IPS-NIHi11 (cell line): ENCODE measurements at regions not wholly inside any gene's neighbourhood (a gene's known extent, or its start where the extent isn't known, plus 50 kb on each side); places are given as distances from the start of the nearest gene placed in this dataset.
"Not testable (repeated sequence)": the region's sequence is repeated elsewhere in the genome, so short reads cannot be mapped to it uniquely, and the experiment has no call there.

ENCODE experiments used
- DNase-seq: peaks from one replicate; pipeline ENCODE4 v3.0.0; 2012; ENCODE audit warnings: mixed read lengths, low spot score

DNA sequence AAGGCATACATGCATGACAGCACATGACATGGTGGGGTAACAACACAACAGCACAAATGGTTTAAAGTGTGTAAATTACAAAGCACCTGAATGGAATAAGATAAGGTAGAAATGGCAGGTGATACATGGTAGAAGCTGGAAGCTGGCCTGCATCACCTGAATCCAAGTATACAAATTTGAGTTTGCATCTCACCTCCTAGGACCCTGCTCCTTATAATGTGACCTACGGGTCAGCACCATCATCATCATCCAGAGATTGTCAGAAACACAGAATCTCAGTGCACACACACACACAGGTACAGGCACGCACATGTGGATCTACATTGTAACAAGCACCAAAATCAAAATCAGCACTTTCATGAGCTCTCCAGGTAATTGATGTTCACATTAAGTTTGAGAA, 1048.2 kb upstream of the AUTS2 start:
- DNase-seq = no peak

DNA sequence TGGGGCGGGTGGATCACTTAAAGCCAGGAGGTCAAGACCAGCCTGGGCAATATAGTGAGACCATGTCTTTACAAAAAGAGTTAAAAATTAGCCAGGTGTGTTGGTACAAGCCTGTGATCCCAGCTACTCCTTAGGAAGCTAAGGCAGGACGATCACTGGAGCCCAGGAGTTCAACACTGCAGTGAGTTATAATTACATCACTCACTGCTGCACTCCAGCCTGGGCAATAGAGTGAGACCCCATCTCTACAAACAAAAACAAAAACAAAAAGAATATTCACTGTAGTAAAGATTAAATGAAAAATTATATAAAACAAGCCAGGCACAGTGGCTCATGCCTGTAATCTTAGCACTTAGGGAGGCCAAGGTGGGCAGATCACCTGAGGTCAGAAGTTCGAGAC, 1047.6 kb upstream of the AUTS2 start:
- no peak for DNase-seq

DNA sequence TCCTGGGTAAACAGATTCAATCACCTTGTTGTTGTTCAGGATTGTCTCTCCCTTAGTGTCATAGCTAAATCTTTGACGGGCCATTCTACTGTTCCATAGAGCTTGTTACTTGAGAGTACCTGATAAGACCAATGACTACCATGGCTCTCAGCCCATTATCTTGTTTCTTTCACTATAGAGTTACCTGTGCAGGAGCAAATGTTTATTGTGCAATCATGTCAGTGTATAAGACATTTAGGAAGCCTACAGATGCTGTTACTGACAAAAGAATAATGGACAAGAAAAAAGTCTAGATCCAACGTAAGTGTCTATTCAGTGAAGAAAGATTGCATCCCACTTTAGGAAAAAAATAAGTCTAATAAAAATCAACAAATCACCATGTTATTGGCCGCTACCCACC, 1041.7 kb upstream of the AUTS2 start:
- DNase-seq = no peak

DNA sequence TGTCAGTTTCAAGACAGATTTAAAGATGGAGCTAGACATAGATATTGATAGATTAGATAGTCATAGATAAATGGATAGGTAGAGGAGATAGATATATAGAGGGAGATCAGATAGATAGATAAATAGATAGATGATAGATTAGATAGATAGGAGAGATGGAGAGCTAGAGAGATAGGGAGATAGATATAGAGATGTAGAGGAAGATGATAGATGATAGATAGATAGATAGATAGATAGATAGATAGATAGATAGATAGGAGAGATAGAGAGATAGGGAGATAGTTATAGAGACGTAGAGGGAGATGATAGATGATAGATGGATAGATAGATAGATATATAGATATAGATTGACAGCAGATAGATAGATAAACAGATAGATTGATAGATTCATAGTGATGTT, 1038.8 kb upstream of the AUTS2 start:
- no peak for DNase-seq

DNA sequence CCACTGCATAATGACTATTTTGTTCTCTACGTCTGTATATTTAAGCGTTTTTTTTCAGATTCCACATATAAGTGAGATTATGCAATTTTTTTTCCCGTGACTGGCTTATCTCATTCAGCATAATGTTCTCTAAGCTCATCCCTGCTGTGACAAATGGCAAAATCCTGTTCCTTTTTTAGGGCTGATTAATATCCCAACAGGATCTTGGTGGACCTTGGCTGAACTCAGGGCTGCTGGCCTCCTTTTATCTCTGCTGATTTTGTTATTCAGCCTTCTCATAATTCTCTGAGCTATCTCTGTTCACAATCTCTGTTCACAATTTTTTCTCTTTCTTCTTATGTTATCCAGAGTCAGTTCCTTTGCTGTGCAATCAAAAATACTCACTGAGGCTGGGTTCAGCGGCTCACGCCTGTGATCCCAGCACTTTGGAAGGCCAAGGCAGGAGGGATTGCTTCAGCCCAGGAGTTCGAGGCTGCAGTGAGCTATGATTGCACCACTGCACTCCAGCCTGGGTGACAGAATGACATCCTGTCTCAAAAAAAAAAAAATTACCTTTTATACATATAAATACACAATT, 1035.9 kb upstream of the AUTS2 start:
- no peak for DNase-seq

DNA sequence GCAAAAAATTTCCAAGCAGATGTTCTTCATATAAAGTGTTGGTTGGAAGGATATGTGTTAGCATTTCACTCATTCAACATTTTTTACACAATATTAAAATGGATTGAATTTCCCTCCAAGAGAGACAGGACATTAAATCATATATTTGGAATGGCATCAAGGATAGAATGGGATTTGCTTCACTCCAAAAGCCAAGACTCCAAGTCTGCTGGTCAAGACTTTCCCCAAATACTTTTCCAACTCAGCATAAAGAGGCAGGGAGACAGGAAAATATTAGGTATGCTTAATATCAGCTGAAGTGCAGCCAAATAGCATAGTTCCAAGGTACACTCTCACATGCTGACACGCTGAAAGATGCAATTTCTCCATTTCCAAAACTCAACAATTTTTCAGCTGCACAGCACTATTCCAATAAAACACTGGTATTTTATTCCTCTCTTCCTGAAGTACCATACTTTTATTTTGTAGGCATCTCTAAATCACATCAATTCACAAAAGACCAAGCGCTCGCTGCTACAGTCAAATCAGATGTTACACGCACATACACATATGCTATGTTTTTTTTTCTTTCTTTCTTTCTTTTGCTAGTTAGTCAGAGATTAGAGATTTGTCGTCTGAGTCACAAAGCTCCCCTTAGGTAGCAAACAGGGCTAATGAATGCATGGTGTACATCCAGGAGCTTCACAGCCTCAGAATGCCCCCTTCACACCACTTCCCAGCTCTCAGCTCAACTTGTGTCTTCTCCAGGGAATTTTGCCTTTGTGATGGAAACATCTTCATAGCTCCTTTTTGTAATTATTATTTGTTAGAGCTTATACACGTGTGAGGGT, 1033.8 kb upstream of the AUTS2 start:
- DNase-seq = no peak

DNA sequence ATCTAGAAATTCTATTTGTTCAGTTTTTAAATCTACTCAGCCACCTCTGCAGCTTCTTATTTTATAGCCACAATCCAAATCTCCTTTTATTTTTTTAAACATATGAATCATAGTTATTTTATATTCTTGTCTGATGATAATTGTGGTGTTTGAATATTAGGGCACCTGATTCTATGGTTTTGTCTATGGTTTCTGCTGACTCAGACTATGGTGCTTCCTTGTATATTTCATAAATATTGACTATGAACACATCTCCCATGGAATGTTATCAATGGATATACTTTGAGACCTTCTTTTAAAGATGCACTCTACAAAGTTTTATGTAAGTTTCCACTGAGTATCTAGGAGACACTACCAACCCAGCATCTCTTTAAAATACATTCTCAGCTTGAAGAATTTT, 1027.0 kb upstream of the AUTS2 start:
- DNase-seq = no peak

DNA sequence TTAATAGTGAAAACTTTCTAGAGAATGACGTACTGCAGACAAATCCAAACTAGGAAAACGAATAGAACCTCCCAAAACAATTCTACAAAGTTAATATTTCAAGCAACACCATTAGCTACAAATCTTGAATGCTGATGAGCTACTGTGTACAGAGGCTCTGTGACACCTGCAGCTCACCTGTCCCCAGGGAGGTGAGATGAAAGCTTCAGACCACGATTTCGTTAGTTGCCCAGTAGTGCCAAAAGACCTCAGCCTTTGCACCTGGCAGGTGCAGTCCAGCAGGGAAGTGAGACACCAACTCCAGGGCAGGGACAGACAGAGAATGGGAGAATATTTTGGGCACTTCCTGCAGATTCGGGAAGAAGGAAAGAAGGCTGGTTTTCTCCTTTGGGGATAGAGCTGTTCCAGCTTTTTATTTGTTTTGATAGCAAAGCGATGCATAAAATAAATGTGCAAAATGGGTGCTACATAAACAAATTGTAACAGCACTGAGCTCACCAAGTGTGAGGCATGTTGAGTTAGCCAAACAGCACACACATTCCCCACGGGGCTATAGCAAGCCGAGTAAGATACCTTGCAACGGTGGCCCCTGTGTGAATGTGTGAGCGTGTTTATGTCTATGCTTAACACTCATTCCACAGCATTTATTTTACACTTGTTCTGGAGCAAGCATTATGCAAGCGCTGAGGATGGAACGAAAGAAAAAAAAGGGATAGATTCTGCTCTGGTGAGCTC, 1024.8 kb upstream of the AUTS2 start:
- DNase-seq = no peak

DNA sequence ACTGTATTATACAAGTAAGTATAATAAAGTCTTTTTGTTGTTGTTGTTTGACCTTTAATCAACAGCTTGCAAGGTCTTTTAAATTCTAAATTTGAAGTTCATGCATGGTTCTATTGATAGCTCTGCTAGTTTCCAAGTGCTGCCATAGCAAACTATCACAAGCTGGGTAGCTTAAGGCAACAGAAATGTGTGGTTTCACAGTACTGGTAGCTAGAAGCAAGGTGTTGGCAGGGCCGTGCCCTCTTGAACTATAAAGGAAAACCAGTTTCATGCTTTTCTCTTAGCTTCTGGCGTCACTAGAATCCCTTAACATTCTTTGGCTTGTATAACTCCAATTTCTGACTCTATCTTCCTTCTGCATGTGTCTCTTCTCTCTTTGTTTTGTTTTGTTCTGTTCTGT, 1021.9 kb upstream of the AUTS2 start:
- no peak for DNase-seq

DNA sequence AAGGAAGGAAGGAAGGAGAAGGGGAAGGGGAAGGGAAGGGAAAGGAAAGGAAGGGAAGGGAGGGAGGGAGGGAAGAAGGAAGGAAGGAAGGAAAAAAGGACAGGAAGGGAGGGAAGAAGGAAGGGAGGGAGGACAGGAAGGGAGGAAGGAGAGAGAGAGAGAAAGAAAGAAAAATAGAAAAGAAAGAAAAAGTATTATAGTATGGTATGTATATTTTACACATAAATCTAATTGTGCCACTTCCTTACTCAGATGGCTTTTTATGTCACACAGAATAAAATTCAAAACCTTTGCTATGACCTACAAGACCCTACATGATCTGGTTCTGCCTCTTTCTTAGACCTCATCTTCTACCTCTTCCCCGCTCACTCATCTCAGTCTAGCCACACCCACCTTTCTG, 1016.9 kb upstream of the AUTS2 start:
- no peak for DNase-seq

DNA sequence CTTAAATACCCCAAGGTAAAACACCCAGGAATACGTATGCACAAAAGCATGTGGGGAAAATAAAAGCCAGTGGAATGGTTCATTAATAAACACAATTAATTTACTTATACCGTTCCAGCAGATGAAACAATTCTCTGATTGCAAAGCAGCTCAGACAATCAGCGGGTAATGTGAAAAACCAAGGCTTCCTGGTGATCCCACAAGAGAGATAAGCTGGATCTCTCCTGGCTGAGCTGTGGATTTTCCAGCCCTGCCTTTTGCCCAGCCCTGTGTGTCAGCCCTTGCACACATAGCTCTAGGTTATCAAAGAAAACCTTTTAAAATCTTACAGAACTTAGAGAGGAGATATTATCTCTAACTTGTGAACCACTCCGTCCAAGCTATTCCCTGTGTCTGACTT, 1010.7 kb upstream of the AUTS2 start:
- DNase-seq = no peak

DNA sequence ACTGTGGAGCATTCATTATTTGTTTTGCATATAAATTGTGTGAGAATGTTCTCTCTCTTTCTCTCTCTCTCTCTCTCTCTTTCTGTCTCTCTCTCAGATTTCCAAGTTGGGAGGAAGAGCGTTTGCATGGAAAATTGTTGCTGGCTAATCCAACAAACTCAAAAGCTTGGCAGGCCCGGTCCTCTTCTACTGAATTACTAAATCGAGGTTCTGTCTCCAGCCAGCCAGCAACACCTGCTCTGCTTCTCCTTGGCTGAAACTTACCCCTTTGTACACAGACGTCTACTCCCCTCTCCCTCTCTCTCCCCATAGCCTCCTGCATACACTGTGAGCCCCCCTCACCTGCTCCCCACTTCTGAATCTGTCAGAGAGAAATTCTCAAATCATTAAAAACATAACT, 996.4 kb upstream of the AUTS2 start:
- no peak for DNase-seq

DNA sequence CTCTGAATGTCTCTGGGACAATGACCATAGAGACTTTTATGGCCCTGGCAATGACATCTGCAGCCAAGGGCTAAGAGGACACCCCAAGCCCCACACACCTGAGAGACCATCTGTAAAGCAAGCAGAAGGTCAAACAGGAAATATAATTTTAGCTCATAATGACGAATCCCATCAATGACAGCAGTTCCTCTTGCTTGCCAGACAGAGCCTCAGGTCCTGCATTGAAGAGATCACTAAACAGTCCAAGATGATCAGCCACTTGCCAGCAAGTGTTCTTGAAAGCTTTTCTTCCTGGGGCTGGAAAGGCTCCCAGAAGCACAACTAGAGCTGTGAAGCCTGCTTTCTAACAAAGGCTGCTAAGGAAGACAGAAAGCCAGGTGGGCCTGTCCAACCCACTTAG, 993.7 kb upstream of the AUTS2 start:
- DNase-seq = no peak

DNA sequence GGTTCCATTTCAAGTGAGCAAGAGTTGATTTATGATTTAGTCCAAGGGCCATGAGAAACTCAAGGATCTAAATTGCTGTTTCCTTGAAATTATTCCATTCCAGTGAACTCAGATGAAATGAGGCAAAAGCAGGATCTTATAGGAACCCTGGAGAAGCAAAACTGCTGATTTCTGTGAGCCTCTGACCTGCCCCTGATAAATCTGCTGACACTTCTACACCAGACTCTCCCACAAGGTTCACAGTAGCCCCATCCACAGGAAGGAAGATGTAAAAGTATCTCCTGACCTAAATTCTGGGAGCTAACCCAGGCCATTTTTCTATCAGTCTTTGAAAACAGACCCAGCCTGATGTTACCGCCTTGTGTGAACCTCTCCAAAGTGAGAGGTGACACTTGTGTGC, 987.6 kb upstream of the AUTS2 start:
- no peak for DNase-seq

DNA sequence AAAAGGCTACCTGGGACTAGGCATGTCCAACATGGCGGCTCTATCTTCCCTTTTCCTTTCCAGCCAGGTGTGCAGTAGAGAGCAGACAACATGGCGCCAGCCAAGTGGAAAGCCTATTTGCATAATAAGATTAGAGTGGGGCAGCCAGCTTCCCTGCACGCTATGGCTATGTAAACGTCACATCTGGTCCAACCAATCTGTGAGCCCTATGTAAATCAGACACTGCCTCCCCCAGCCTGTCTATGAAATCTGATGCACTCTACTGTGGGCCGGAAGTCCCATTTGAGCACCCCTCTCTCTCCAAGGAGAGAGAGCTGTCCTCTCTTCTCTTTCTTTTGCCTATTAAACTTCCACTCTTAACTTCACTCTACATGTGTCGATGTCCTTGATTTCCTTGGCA, 984.9 kb upstream of the AUTS2 start:
- DNase-seq = no peak

DNA sequence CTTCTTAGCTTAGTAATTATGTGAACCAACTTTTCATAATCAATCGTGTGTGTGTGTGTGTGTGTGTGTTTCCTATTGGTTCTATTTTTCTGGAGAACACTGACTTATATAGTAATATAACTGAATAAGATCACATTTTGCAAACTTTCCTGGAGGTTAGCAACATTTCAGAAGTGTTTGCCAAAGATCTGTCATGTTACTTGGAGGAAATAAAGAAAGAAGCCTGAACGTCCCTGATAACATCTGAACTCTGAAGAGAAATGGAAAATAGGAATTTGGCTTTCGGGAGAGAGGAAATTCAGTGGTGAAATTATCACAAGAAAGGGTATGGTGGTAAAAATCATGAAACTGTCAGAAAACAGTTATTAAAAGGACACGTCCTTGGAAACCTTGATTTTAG, 984.4 kb upstream of the AUTS2 start:
- no peak for DNase-seq

DNA sequence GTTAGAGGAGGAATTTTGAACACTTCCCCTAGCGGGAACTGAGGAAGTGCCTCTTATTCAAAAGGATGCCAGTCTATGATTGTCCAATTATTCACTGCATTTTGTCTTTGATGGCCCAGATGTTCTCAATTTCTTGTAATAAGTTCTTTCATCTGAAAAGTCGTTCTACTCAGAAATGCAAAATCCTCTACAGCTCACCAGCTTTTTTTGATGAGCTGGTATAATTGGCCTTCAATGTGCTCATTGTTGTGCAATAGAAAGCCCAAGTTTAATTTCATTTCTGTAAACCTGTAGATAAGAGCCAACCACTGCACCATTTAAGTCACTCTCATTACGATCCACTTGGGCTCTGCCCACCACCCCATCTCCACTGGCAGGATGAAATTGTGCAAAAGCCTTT, 978.7 kb upstream of the AUTS2 start:
- DNase-seq = no peak

DNA sequence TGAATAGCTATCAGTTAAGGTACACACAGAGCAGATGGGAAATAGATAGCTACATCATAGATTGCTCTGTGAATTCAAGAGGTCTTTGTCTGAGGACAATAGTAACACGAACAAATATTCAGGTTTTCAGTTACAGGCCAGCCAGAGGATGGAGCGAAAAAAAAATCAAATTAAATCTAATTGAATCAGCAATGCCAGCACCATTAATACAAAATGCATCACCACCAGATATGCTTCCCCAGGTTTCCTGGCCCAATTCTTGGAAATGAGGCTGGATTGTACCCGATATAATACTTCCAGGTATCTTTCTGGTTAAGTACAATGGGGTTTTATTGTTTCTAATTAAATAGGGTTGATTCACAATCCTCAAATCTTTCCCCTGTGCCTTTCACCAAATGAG, 975.8 kb upstream of the AUTS2 start:
- DNase-seq = no peak

DNA sequence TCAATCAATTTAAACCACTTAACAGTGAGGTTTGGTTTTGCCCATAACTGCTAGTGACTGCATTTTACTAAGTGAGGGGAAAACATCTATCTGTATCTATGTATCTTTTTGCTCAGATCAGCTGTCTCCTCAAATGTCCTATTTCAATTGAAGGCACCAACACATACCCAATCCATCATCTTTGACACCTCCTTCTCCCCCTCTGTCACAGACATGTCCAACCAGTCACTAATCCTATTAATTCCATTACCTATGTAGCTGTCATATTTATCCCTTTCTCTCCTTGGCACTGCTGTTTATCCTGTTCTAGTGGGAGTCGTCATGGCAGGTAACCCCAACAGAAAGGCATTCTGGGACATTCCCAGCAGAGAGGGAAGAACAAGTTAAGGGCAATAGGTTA, 975.2 kb upstream of the AUTS2 start:
- DNase-seq = no peak

DNA sequence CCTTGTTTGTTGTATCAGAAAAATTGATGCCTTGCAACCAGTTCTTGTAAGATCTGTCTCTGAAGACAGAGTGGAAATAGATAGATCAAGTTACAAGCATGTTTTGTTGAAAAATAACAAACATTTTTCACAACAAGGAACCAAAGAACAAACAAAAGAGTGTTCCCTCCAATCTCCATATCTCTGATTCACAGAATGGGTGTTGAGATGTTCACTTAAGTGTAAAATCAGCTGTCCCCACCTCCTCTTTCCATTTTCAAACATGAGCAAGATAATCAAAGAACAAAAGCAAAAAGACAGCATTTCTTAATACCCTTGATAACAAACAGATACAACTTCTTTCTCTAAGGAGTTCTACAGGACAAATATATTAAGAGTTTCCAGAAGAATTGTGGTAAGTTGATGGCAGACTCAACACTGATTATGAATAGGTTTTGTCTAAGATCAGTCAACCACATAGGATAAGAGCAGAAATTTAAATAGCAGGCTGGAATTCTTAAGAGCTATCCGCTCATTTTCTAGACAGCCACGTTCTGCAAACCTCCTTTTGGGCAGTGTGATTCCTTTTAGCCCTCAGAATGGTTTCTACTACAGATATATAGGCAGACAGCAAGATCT, 970.9 kb upstream of the AUTS2 start:
- no peak for DNase-seq

DNA sequence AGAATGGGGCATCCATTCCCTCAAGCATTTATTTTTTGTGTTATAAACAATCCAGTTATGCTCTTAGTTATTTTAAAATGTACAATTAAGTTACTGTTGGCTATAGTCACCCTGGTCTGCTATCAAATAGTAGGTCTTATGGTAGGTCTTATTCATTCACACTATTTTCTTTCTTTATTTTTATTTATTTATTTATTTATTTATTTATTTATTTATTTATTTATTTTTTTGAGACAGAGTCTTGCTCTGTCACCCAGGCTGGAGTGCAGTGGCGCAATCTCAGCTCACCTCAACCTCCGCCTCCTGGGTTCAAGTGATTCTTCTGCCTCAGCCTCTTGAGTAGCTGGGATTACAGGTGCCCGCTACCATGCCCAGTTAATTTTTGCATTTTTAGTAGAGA, 967.4 kb upstream of the AUTS2 start:
- DNase-seq = not testable (repeated sequence)

DNA sequence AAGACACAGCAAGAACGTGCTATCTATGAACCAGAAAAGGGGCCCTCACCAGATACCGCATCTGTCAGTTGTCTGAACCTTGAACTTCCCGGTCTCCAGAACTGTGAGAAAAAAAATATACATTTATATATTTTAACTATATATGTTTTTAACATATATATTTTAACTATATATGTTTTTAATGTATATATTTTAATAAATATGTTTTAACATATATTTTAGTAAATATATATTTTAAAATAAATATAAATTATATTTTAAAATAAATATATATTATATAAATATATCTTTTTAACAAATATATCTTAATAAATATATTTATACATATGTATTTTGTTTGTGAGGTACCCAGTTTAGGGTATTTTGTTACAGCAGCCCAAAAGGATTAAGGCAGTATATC, 958.2 kb upstream of the AUTS2 start:
- DNase-seq = no peak

DNA sequence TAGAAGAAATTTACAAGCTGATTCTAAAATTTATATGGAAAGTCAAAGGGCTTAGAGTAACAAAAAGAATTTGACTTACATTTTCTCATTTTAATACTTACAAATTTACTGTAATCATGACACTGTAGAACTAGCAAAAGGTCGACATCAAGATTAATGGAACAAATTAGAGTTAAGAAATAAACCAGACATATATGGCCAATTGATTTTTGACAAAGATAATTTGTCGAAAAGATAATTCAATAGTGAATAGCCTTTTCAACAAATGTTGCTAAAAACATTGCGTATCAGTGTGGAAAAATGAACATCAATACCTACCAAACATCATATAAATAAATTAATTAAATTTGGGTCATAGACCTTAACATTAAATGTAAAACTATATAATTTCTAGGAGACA, 955.5 kb upstream of the AUTS2 start:
- no peak for DNase-seq
